Renal pelvis (tissue), 1 donor: ENCODE measurements at regions not wholly inside any gene's neighbourhood (a gene's known extent, or its start where the extent isn't known, plus 50 kb on each side); places are given as distances from the start of the nearest gene placed in this dataset.
A peak's percentile ranks its signal among the peaks of the same experiment; 100 is the strongest.

Source experiments
- DNase-seq: peaks from one replicate; pipeline ENCODE4 v3.0.0-alpha.2; 2013

DNA sequence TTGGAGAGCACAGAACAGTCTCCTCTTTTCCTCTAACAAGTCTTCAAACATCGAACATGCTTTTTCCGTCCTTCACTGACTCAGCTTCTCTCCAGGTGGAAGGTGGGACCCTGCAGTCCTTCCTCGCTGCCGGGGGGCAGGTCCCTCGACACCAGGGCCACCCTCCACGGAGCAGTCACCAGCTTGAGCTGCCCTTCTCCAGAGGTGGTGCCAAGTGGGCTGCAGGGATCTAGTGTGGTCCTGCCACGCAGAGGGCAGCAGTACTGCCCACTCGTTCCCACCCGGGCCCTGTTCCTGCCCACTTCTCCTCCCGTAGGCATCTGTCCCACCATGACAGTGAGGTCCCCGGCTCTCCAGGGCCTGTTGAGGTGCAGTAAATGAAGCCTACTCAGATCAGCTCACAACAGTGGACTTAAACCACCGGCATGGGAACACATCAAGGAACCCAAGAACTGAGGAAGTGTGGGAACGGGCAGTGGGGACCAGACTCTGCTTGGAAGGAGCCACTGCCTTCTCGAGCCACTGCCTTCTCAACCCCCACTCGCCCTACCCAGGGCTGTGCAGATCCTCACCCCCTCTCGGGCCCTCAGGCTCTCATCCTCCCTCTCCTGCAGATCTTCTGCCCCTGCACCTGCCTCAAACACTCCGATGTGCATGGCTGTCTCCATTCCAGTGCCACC lies 153.9 kb downstream of the OAT start:
- DNase-seq = no peak

DNA sequence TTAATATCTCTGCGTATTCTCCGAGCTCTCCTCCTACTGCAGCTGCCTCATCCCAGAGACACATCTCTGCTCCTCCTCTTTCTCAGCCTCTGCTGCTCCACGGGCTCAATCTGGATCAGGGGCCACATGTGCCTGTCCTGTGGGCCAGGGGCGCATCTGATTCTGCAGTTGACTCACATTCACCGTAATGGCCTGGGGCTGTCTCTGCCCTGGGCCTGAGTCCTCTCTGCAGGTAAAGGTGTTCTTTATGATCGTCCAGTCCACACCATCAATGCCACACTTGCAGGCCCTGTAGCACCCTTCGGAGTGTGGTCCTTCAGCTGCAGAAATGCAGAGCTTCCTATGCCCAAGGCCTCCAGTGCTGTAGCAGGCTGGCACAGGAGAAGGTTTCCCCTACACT lies 154.5 kb downstream of the OAT start:
- no peak for DNase-seq

DNA sequence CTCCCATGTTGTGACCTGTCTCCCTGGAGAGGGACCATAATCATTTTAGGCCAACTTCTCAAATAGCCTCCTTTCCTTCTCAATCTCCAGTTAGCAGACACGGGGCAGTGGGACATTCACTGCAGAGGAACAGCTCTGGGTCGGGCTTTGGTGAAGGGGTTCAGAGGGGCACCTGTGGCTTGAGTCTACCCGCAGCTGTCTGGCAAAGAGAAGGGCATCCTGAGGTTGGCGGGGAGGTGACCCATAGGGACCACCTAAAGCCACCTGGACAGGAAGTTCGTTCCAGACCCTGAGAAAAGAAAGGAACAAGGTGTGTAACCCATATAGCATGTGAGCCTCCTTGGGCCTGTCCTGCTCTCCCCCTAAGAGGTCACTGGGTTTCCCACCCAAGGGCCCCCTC lies 155.0 kb downstream of the OAT start:
- no peak for DNase-seq

DNA sequence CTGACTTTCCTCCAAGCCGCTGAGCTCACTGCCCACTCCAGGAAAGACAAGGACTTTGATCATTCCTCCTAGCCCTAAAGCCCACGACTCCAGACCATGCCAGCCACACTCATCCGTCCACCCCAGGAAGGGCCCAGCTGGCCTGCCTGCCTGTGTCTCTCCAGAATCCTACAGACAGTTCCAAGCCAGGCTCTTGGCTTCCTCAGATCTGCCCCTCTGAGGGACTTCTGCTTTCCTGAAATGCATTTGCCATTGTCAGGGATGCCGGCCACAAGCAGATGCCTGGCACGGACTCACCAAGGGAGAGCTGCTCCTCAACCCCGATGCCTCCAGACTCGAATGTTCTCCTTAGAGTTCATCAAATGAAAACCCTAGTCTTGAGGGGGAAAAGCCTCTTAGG lies 155.8 kb downstream of the OAT start:
- DNase-seq = no peak

GRCh38 chr10:124262234-124262865 lies 156.4 kb downstream of the OAT start:
- peak; percentile 33 for DNase-seq

- no peak for DNase-seq
These were observed 159.4 kb downstream of the OAT start for GRCh38 chr10:124259139-124259825.

DNA sequence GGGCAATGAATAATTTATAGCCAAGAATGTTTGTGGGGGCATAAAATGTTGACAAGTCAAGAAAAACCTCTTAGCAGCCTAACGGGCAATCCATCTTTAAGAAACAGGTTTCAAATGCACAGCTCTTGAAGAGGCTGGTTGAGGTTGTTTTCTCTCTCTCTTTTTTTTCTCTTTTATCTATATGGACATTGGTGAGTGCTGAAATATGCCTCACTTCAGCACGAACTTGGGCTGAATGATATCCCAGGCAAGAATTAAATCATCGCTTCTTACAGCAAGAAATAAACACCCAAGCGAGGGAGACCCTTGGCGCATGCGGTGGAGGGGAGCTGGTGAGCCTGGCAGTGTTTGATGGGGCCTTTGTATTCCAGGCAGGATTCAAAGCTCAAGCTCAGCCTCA lies 160.9 kb downstream of the OAT start:
- no peak for DNase-seq

- no peak for DNase-seq
These were observed 162.6 kb downstream of the OAT start for GRCh38 chr10:124256151-124256550.

DNA sequence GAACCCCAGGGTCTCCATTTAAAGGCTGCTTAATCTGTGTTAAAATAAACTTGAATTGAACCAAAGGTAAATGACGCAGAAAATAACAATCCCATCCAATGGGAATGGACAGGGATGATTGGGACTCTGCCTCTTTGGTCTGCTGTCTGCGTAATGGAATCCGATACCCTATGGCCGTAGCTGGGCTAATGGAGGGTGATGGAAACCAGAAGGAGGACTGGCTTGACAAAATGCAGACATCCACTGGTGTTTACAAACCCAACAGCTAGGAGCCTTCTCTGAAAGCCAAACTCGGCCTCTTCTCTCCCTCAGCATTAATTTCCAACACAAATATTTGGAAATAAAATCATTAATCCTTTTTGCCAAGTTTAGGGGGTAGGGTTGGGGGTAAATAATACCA lies 162.2 kb upstream of the CHST15 start:
- no peak for DNase-seq

DNA sequence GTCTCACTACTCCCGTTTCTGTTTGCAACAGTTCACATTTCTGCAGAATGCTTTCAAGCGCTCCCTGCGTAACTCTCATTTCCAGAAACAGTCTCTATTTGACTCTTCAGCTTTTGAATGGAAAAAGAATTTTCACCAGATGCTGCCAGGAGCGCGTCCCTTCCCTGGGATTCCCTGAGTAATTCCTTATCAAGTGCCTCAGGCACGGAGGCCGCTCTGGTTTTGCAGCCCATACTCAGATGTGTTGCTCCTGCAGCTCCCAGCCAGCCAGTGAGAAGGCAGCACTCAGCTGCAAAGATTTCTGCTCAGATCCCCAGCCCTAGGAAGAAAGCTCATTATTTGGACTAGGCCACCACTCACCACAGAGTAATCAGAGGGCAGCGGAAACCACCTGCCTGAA lies 161.1 kb upstream of the CHST15 start:
- DNase-seq = no peak

- DNase-seq = no peak
These were observed 159.6 kb upstream of the CHST15 start for GRCh38 chr10:124253006-124253405.

GRCh38 chr10:124252097-124252715 lies 158.8 kb upstream of the CHST15 start:
- no peak for DNase-seq

- no peak for DNase-seq
These were observed 158.1 kb upstream of the CHST15 start for GRCh38 chr10:124251317-124252065.

GRCh38 chr10:124250506-124250905 lies 157.1 kb upstream of the CHST15 start:
- no peak for DNase-seq

DNA sequence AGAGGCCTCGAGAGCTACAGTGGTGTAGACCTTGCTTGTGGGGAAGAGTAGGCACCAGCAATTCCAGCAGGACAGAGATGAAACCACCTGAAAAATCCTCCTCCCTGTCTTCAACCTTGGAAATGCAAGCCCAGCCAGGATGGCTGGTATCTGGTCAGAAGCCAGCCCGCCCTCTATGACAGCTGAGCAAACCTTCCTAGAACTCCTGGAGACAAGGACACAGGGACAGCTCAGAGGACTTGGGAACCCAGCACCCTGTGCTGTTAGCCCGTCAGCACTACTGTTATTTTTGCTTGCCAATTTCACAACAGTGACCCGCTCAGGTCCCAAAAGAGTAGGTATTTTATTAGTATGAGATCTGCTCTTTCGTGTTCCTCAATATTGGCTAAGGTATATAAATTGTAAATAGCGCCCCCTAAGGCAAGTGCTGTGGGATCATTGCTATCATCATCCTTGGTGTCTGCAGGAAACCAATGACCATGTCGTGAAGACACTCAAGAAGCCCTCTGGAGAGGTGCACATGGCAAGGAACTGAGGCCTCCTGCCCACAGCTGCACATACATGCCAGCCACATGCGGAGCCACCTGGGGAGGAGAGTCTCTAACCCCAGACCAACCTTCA lies 156.5 kb upstream of the CHST15 start:
- DNase-seq = no peak

DNA sequence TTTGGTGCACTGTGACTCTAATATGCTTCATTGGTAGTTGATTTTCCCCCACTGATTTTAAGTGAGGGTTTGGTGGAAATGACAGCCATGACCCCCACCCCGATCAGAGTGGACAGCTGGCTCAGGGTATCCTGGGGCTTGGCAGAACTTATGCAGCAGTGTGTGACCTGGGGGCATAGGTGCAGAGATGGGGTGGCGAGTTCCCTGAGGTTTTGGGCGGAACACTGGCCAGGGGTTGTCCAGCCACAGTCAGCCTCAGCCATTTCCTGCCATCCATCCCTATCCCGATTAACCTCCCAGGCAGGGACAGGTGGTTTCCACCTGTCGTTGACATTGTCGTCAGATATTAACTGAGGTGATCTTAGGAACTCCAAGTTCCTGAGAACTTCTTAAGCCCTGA lies 155.8 kb upstream of the CHST15 start:
- DNase-seq = no peak

DNA sequence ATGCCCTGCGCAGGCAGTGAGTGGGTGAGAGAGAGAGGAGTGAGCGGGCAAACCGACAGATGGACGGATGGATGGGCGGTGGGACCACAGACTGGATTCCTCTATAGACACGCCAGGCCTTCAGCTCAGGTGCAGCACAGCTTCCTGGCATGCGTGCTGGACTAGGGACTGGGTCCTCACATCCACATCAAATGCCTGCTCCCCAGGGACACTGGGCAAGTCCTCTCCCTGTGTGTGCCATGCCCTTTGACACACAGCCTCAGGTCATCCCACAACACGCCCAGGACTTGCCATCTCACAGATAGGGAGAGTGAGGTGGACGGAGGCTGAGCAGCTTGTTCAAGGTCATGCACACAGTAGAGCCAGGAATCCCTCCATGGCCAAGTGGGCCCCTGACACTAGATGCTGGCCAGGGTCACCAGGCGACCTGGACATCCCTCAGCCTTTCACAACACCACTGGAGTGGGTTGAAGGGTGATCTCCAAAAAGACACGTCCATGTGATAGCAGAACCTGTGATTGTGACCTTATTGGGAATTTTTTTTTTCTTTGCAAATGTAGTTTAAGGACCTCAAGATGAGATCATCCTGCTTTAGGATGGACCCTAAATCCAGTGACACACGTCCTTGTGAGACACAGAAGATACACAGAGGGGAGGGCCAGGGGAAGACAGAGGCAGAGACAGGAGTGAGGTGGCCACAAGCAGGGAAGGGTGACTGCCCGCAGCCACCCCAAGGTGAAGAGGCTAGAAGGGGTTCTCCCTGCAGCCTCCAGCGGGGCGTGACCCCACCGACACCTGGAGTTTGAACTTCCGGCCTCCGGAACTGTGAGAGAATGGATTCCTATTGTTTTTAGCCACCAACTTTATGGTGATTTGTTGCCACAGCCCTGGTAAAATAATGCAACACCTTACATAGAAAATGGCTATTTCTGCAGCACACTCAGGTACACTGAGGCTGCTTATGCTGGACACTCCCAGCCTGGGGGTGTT lies 155.0 kb upstream of the CHST15 start:
- no peak for DNase-seq

DNA sequence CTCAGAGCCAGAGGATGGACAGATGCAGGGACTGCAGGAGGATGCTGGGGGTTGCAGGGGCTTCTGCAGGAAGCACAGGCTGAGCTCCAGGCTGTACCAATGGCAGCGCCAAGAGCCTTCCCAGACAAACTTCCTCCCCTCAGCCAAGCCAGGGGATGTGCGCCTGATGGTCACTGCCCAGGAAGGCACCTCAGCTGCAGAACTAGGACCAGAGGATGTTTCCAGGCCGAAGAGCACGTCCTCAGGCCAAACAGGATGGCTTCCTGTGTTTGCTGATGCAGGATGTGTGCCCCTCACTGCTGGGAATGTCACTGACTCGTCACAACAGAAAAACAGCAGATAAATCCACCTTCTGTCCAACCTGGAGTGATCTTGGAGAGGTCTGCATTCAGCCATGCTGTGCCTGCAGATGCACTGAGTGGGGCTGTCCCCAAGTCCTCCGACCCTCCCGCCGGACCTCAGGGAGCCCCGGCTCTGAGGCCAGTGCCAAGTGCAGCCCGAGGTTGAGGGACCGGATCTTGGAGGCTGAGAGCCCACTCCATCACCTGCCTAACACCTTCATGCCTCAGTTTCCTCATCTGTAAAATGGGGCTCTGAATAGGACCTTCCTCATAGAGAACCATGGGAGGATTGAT lies 152.5 kb upstream of the CHST15 start:
- DNase-seq = no peak

- no peak for DNase-seq
These were observed 151.8 kb upstream of the CHST15 start for GRCh38 chr10:124245191-124245590.
